ENCODE measurements at regions not wholly inside any gene's neighbourhood (a gene's known extent, or its start where the extent isn't known, plus 50 kb on each side); places are given as distances from the start of the nearest gene placed in this dataset.
"Not testable (repeated sequence)": the region's sequence is repeated elsewhere in the genome, so short reads cannot be mapped to it uniquely, and the experiment has no call there.

DNA sequence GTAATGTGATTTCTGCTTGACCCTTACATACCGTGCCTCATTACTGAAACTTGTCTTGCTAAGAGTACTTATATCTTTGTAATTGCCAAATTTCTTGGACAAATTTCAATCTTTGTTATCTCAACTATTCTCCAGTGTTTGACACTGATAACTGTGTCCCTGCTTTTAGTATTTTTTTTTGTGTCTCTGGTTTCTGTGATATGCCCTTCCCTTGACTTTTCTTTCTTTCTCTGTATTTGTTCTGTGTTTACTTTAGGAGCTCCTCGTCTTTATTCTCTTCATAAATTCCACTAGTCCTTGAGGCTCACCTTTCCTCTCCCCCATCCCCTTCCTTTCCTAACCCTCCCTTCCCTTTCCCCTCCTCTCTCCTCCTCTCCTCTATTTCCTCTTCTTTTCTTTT is 123.7 kb upstream of the FBXL17 start:
- in situ Hi-C loops (cut with HindIII; ENCODE audit: low pct_ligation_motif_present, low pct_unique_long_range_greater_than_20kb, low sequenced_read_pairs) = no loop called here
- no peak for DNase-seq

DNA sequence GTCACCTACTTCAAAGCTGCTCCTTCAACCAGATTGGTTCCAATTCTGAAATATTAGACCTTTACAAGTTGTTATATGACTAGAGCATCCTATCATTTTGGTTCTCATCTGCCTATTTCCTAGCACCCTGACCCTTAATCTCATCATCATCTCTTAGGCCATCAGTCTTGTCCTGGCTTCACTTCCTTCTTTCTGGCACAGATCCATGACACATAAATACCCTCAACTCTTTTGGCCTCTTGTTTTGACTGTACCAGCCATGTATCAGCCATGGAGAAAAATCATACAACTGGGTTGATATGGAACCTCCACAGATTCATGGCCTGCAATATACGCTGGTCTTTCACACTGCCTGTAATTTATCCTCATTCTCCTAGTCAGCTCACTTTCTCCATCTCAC is 123.1 kb upstream of the FBXL17 start:
- no peak for DNase-seq
- in situ Hi-C loops (cut with HindIII; ENCODE audit: low pct_ligation_motif_present, low pct_unique_long_range_greater_than_20kb, low sequenced_read_pairs) = no loop called here

DNA sequence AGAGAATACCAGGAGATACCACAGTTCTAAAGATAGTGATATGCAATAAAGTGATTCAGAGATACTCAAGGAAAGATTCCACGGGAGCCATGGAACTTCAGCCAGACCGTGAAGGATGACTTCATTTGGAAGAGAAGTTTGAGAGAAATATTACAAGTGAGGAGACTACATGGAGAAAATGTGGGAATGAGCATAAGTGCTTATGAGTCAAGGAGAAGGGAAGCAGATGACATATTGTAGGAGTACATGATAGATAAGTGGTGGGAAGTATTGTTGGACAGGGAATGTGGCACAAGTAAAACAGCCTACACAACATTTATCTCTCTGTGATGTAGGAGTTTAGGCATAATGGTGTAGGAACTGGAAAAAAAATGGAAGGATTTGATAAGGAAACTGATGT is 122.1 kb upstream of the FBXL17 start:
- DNase-seq = no peak
- in situ Hi-C loops (cut with HindIII; ENCODE audit: low pct_ligation_motif_present, low pct_unique_long_range_greater_than_20kb, low sequenced_read_pairs) = no loop called here

DNA sequence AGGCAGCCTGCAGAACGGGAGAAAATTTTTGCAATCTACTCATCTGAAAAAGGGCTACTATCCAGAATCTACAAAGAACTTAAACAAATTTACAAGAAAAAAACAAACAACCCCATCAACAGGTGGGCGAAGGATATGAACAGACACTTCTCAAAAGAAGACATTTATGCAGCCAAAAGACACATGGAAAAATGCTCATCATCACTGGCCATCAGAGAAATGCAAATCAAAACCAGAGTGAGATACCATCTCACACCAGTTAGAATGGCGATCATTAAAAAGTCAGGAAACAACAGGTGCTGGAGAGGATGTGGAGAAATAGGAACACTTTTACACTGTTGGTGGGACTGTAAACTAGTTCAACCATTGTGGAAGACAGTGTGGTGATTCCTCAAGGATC is 113.7 kb upstream of the FBXL17 start:
- DNase-seq; in situ Hi-C loops (cut with HindIII; ENCODE audit: low pct_ligation_motif_present, low pct_unique_long_range_greater_than_20kb, low sequenced_read_pairs): not testable (repeated sequence)

DNA sequence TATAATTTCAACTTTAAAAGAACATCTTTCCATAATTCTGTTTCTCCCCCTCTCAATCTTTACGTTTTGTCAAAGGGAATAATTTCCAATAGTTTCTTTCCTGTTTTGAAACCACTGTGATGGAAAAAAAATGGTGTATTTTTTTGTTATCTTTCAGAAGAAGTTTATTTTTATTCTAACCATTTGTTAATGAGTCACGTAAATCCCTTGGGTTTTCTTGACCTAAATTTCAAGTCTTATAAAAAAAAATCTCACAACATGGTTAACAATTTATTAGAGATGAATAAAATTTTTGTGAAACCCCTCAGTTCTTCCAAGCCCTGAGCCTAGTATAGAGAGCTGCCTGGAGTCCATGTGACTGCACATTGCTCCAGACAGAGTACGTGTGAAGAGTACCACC is 106.1 kb upstream of the FBXL17 start:
- in situ Hi-C loops (cut with HindIII; ENCODE audit: low pct_ligation_motif_present, low pct_unique_long_range_greater_than_20kb, low sequenced_read_pairs) = no loop called here
- DNase-seq = no peak

DNA sequence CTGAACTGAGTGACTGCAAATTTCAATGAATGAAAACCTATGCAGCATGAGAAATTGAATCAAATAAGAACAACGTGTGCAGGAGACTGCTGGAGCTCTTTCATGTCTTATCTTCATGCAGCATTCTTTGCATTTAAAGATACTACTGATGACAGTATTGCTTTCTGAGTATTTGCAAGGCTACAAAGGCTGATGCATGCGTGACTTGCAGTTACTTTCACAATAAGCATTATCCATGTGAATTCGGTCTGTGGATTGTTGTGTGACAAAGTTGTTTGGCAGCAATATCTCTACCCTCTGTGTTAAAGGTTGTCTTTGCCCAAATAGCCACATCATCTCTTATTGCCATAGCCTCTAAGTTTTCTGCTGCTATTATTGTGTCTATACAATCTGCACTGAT is 102.1 kb upstream of the FBXL17 start:
- in situ Hi-C loops (cut with HindIII; ENCODE audit: low pct_ligation_motif_present, low pct_unique_long_range_greater_than_20kb, low sequenced_read_pairs) = no loop called here
- no peak for DNase-seq

DNA sequence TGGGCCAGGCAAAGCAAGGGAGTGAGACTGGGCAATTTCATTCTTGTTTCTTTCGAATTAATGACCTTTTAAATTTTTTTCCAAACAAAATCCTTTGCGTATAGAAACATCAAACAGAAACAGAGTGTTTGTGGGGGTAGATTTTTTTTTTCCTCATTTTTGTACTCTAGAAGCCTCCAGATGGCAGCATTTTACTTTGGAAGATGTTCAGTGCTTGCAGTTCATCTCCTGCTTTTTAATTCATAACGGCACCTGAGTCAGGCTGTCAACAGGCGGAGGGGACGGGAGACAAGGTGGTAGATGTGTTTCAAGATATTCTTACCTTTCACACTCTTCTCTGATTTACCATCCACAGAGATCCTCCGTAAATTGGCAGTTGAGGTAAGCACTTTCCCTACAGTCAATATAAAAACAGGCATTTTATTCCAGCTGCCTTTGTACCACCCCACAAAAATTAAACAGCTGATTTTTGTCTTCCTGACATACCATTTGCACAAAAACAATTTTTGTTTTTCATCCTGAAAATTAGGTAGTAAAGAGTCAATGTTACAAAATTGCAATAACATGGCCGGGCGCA is 99.5 kb upstream of the FBXL17 start:
- peak; percentile 36 for DNase-seq

DNA sequence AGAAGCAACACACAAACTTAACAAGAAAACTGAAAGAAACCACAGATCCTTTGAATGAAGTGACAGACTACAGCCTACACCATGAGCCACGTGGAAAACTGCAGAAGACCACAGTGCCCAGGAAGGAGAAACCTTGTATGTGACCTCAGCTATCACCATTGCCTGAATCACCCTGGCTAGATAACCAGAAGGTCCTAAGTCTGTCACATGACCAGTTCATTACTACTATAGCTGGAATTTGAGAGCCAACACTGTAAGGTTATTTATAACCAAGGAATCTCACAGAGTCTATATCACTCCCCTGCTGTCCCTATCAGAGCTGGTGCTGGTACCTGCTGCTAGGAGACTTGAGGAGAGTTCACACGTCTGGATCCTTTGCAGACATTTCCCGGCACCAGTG is 90.3 kb upstream of the FBXL17 start:
- DNase-seq = no peak
- in situ Hi-C loops (cut with HindIII; ENCODE audit: low pct_ligation_motif_present, low pct_unique_long_range_greater_than_20kb, low sequenced_read_pairs) = no loop called here

More for the DNA sequence above, 99.5 kb upstream of the FBXL17 start:
- in situ Hi-C loops (cut with HindIII; ENCODE audit: low pct_ligation_motif_present, low pct_unique_long_range_greater_than_20kb, low sequenced_read_pairs) = no loop called here

DNA sequence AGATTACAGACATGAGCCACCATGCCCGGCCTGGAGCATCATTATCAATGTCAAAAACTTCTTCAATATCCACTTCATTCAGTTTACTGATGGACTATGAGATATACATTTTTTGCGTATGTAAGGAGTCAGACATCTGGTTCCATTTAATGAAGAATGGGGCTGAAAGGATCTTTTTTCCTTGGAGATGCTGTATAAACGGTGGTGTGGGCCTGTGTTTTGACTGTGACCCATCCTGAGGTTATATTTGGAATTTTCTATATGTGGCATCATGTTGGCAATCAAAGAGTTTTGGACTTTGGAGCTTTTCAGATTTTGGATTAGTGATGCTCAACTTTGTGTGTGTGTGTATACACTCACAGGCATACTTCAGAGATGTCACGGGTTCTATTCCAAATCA is 85.7 kb upstream of the FBXL17 start:
- DNase-seq = no peak
- in situ Hi-C loops (cut with HindIII; ENCODE audit: low pct_ligation_motif_present, low pct_unique_long_range_greater_than_20kb, low sequenced_read_pairs) = no loop called here

DNA sequence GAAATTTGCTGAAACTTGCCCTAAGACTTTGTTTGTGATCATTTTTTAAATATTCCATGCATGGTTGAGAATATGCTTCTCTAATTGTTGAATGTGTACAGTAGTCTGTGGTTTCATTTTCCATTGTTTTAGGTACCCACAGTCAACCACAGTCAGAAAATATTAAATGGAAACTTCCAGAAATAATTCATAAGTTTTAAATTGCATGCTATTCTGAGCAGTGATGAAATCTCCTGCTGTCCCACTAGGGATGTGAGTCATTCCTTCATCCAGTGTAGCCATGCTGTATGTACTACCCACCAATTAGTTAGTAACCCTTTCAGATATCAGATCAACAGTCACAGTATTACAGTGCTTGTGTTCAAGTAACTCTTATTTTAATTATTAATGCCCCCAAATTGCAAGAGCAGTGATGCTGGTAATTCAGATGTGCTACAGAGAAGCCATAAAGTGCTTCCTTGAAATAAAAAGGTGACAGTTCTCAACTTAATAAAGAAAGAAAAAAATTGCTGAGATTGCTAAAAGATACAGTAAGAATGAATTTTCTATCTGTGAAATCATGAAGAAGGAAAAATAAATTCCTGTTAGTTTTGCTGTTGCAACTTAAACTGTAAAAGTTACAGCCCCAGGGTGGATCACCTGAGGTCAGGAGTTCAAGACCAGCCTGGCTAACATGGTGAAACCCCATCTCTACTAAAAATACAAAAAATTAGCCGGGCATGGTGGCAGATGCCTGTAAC is 79.9 kb upstream of the FBXL17 start:
- in situ Hi-C loops (cut with HindIII; ENCODE audit: low pct_ligation_motif_present, low pct_unique_long_range_greater_than_20kb, low sequenced_read_pairs) = no loop called here
- DNase-seq = no peak

DNA sequence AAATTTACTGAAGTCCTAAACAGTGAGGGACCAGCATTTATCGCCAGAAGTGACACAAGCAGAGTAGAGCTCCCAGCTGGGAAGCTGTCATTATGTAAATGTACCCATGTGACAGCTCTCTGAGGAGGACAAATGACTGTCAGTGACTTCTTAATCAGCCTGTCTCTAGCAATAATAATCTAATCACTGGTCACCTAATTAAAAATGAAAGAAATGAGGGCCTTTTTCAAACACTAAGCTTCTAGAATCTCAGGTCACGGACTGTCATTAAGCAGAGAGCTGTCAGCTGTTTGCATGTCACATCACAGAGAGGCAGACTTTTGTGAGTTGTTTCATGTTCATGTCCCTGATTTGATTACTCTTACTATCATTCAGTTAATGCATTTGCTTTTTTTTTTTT is 77.9 kb upstream of the FBXL17 start:
- DNase-seq = no peak
- in situ Hi-C loops (cut with HindIII; ENCODE audit: low pct_ligation_motif_present, low pct_unique_long_range_greater_than_20kb, low sequenced_read_pairs) = no loop called here

DNA sequence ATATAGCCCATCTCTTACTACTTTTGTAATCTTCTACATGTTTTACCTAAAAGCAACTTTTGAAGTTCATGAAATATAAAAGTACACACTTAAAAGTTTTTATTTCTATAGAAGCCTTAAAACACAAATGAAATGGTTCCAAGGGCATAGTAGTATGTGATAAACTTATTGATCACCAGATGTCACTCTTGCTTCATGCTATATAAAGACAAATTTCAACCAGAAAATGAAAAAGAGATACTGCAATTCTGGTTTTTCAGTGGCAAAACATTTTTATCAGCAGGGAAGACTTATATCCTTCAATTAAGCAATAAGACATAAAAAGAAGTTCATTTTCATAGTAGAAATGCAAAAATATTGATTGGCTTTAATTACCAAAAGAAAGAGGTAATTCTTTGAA is 69.4 kb upstream of the FBXL17 start:
- in situ Hi-C loops (cut with HindIII; ENCODE audit: low pct_ligation_motif_present, low pct_unique_long_range_greater_than_20kb, low sequenced_read_pairs) = no loop called here

DNA sequence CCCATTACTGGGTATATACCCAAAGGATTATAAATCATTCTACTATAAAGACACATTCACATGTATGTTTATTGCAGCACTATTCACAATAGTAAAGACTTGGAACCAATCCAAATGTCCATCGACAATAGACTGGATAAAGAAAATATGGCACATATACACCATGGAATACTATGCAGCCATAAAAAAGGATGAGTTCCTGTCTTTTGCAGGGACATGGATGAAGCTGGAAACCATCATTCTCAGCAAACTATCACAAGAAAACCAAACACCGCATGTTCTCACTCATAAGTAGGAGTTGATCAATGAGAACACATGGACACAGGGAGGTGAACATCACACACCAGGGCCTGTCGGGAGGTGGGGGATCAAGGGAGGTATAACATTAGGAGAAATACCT is 62.2 kb upstream of the FBXL17 start:
- in situ Hi-C loops (cut with HindIII; ENCODE audit: low pct_ligation_motif_present, low pct_unique_long_range_greater_than_20kb, low sequenced_read_pairs); DNase-seq: not testable (repeated sequence)

More for the DNA sequence above, 69.4 kb upstream of the FBXL17 start:
- no peak for DNase-seq

DNA sequence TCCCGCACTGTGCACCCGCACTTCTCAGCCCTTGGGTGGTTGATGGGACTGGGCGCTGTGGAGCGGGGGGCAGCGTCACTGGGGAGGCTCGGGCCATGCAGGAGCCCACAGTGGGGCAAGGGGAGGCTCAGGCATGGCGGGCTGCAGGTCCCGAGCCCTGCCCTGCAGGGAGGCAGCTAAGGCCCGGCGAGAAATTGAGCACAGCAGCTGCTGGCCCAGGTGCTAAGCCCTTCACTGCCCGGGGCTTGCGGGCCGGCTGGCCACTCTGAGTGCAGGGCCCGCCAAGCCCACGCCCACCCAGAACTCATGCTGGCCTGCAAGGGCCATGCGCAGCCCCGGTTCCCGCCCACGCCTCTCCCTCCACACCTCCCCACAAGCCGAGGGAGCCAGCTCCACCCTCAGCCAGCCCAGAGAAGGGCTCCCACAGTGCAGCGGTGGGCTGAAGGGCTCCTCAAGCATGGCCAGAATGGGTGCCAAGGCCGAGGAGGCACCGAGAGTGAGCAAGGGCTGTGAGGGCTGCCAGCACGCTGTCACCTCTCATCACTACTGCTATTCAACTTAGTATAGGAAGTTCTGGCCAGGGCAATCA is 60.3 kb upstream of the FBXL17 start:
- DNase-seq; in situ Hi-C loops (cut with HindIII; ENCODE audit: low pct_ligation_motif_present, low pct_unique_long_range_greater_than_20kb, low sequenced_read_pairs): not testable (repeated sequence)

DNA sequence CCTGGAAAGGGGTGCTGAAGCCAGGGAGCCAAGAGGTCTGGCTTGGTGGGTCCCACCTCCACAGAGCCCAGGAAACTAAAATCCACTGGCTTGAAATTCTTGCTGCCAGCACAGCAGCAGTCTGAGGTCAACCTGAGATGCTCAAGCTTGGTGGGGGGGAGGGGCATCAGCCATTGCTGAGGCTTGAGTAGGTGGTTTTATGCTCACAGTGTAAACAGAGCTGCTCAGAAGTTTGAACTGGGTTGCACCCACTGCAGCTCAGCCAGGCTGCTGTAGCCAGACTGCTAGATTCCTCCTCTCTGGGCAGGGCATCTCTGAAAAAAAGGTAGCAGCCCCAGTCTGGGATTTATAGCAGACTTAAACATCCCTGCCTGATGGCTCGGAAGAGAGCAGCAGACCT is 55.5 kb upstream of the FBXL17 start:
- DNase-seq = no peak
- in situ Hi-C loops (cut with HindIII; ENCODE audit: low pct_ligation_motif_present, low pct_unique_long_range_greater_than_20kb, low sequenced_read_pairs) = no loop called here

DNA sequence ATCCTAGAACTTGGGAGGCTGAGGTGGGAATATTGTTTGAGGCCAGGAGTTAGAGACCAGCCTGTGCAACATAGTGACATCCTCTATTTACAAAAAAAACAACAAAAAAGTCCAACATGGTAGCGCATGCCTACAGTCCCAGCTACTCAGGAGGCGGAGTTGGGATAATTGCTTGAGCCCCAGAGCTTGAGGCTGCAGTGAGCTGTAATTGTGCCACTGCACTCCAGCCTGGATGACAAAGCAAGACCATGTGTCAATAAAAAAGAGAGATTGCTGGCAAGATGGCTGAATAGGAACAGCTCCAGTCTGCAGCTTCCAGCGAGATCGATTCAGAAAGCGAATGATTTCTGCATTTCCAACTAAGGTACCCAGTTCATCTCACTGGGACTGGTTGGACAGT is 54.8 kb upstream of the FBXL17 start:
- in situ Hi-C loops (cut with HindIII; ENCODE audit: low pct_ligation_motif_present, low pct_unique_long_range_greater_than_20kb, low sequenced_read_pairs) = no loop called here

DNA sequence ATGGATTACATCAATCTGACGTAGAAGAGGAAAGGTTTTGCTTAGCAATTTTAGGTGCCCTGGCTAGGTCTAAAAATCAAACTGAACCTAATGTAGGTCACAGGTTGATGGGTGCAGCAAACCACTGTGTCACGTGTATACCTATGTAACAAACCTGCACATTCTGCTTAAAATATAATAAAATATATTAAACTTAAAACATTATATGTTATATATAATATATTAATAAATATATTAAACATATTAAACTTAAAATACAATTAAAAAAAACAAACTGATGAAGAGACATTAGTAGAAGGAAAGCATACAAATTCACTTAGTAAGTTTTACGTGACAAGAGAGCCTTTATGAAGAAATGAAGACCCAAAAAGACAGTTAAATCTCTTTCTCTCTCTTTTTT is 51.7 kb upstream of the FBXL17 start:
- DNase-seq = no peak
- in situ Hi-C loops (cut with HindIII; ENCODE audit: low pct_ligation_motif_present, low pct_unique_long_range_greater_than_20kb, low sequenced_read_pairs) = no loop called here

More for the DNA sequence above, 54.8 kb upstream of the FBXL17 start:
- DNase-seq = no peak

DNA sequence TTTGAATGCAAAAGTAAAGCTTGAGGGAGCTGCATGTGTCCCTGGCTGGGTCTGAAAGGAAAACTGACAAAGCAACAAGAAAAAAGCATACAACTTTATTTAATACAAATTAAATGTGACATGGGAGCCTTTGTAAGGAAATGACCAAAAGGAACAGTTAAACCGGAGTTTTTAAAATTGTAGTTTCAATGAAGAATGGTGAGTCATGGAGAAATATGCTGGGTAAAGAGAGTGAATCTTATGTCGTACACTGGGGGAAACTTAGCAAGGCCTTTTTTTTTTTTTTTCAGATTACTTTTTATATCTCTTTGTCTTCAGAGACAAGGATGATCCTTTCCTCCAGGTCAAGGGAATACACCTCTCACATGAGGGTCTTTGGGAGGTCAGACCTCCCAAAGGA is 50.1 kb upstream of the FBXL17 start:
- in situ Hi-C loops (cut with HindIII; ENCODE audit: low pct_ligation_motif_present, low pct_unique_long_range_greater_than_20kb, low sequenced_read_pairs) = no loop called here

More for the DNA sequence above, 50.1 kb upstream of the FBXL17 start:
- DNase-seq = no peak
